BJ (cell line): ENCODE measurements at regions not wholly inside any gene's neighbourhood (a gene's known extent, or its start where the extent isn't known, plus 50 kb on each side); places are given as distances from the start of the nearest gene placed in this dataset.

Source experiments
- CTCF ChIA-PET: fragments of 350-600 bp; formaldehyde crosslinking; extraction: SDS; loops from one replicate; lab custom pipeline; 2021; ENCODE audit warnings: antibody characterized with exemption, inconsistent platforms; lab: Yijun Ruan, JAX
- POLR2A ChIA-PET: fragments of 300-600 bp; sonication (Branson Sonifier 250); formaldehyde crosslinking; extraction: SDS; loops from one replicate; lab custom pipeline; 2021; ENCODE audit warnings: antibody characterized with exemption; lab: Charles Lee
- DNase-seq: peaks from one replicate; pipeline ENCODE4 v3.0.0-alpha.2; 2011; ENCODE audit warnings: low read depth
- H3K27me3 ChIP-seq: 2 replicates; pipeline ENCODE4 v1.6.0; 2011; ENCODE audit warnings: low read length; ENCODE audit not compliant: control insufficient read depth, insufficient read depth
- H3K36me3 ChIP-seq: 2 replicates; pipeline ENCODE4 v1.5.1; 2011; ENCODE audit warnings: low read length; ENCODE audit not compliant: control insufficient read depth, insufficient read depth
- H3K4me3 ChIP-seq: 2 replicates; pipeline ENCODE4 v1.5.1; 2011; ENCODE audit warnings: low read depth, mild to moderate bottlenecking, control low read depth, low read length
- TF ChIP-seq, protein P1 (sequence below): IDR thresholded peaks from 2 replicates; pipeline ENCODE4 v1.5.1; 2011; ENCODE audit warnings: low read depth, mild to moderate bottlenecking, control low read depth, inconsistent platforms, low read length, moderate library complexity; ENCODE audit not compliant: insufficient read depth

DNA sequence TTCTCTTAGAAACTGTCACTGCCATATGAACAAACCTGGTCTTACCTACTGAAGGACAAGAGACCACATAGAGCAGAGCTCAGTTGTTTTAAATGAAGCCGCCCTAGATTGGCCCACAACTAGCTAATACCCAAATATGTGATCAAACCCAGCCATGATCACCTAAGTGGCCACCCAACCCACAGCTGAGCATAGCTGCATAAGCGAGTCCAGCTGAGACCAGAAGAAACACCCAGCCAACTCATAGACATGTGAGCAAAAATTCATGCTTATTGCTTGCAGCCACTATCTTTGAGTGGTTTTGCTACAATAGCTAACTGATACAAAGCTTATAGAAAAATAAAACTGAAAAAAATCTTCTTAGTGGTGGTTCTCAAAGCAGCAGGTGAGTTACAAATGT, 124.3 kb upstream of the CPNE4 start:
- no peak overlapping the region for H3K4me3 ChIP-seq
- POLR2A ChIA-PET: no interaction called here
- DNase-seq: no peak
- no peaks in the 10 kb centered on the region for H3K27me3 ChIP-seq
- TF ChIP-seq, protein P1, sequence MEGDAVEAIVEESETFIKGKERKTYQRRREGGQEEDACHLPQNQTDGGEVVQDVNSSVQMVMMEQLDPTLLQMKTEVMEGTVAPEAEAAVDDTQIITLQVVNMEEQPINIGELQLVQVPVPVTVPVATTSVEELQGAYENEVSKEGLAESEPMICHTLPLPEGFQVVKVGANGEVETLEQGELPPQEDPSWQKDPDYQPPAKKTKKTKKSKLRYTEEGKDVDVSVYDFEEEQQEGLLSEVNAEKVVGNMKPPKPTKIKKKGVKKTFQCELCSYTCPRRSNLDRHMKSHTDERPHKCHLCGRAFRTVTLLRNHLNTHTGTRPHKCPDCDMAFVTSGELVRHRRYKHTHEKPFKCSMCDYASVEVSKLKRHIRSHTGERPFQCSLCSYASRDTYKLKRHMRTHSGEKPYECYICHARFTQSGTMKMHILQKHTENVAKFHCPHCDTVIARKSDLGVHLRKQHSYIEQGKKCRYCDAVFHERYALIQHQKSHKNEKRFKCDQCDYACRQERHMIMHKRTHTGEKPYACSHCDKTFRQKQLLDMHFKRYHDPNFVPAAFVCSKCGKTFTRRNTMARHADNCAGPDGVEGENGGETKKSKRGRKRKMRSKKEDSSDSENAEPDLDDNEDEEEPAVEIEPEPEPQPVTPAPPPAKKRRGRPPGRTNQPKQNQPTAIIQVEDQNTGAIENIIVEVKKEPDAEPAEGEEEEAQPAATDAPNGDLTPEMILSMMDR: no peak
- no peaks in the 10 kb centered on the region for H3K36me3 ChIP-seq
- CTCF ChIA-PET: interaction anchor here (0.6 to 0.9 kb wide), 2 partner anchors 120 to 132 kb away, joined by 3 to 5 read pairs; no protein-coding TSS in a partner anchor

DNA sequence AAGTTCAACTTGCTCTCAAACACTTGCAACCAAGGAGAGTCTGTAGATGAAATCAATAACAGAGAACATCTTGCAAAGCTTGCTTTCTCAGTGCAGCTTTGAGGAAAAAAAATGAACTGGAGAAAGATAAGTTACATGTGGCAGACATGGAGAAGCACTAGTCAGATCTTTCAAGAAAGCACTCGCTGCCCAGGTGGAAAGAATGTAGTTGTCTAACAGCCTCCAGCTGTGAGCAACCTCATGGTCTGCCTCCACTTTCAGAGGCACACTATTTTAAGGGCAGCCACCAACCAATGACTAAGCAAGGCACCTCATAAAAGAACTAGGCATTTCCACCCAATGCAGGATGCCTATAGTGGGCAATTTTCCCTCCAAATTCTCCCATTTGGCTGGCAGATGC, 125.4 kb upstream of the CPNE4 start:
- DNase-seq: no peak
- Histone ChIP-seq H3K4me3 (no peak overlapping the region), H3K27me3 (no peaks in the 10 kb centered on the region), H3K36me3 (no peaks in the 10 kb centered on the region)
- CTCF ChIA-PET: interaction anchor here (0.9 kb wide), 1 partner anchor 121 kb away, joined by 3 read pairs; no protein-coding TSS in a partner anchor
- POLR2A ChIA-PET: no interaction called here
- TF ChIP-seq, protein P1: no peak

DNA sequence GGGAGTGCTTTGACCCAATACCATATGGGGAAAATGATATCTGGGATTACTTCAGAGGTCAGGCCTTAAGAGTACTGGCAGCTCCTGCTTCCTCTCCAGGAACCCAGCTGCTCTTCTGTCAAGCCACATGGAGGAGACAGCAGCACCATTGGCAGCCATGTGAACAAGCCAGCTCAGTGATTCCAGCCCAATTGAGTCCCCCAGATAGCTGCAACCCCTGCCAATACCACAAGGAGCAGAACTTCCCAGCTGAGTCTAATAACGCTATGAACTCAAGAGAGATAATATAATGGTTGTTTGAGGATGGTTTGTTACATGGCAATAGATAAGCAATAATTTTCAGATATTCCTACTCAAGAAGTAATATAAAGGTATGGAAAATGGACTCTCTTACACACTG, 126.8 kb upstream of the CPNE4 start:
- Histone ChIP-seq H3K4me3 (no peak overlapping the region), H3K36me3 (no peaks in the 10 kb centered on the region), H3K27me3 (no peaks in the 10 kb centered on the region)
- ChIA-PET CTCF (interaction anchor here (1.0 kb wide), 1 partner anchor 15 kb away, joined by 3 read pairs; no protein-coding TSS in a partner anchor), POLR2A (no interaction called here)
- DNase-seq: no peak
- TF ChIP-seq, protein P1: no peak

DNA sequence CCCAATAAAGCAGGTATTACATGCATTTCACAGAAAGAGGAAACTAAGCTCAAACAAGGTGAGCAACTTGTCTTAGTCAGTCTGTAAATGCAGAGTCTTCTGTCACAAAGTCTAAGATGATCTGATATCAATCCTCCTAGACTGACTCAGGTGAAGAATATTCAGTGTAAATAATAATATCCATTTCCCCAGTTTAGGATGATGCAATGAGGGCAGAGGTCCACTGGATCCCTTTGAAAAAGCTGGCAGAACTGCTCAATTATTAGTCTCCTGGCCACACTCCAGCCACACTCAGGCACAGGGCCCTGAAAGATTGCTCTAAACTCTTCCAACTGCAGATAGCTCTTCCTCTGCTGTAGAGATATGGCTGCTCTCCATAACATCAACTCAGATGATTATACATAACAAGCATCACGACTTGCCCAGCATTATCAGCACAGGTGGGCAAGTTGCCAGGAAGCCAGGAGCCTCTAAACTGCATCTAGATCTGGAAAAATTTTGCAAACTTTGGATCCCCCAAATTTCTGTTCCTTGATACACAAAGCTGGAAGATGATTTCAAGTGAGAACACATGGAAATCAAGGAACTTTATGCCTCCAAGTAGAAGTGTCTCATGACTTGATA, 129.8 kb upstream of the CPNE4 start:
- DNase-seq: no peak
- no peaks in the 10 kb centered on the region for H3K36me3 ChIP-seq
- peaks cover 1% of the 10 kb centered on the region; the same call in 1 of the 2 replicates for H3K27me3 ChIP-seq
- TF ChIP-seq, protein P1: no peak
- CTCF ChIA-PET: interaction anchor here (0.7 to 1.2 kb wide), 3 partner anchors 13 to 1454 kb away, joined by 3 read pairs; no protein-coding TSS in a partner anchor
- POLR2A ChIA-PET: no interaction called here
- no peak overlapping the region for H3K4me3 ChIP-seq

DNA sequence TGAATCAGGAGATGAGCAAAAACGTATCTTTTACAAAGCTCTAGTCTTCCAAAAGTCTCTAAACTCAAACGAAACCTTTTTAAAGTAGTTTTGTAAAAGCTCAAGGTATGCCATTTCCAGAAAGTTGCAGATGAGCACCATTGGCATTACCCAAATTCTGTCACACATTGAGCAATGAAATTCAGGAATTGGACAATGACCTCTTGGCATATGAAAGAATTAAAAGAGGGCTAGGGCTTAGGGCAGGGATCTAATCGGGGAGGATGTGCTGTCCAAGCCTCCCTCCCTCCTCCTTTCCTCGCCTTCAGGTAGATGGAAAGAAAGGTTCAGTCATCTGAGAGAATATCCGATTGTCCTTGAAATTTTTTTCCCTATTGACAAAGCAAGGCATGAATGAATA, 133.1 kb upstream of the CPNE4 start:
- DNase-seq: no peak
- Histone ChIP-seq H3K36me3 (no peaks in the 10 kb centered on the region), H3K4me3 (no peak overlapping the region), H3K27me3 (peaks cover 3% of the 10 kb centered on the region; the same call in 1 of the 2 replicates)
- TF ChIP-seq, protein P1: no peak
- POLR2A ChIA-PET: no interaction called here
- CTCF ChIA-PET: interaction anchor here (1.0 kb wide), 1 partner anchor 130 kb away, joined by 3 read pairs; no protein-coding TSS in a partner anchor
